IPS DF 4.7 (cell line): ENCODE measurements at regions not wholly inside any gene's neighbourhood (a gene's known extent, or its start where the extent isn't known, plus 50 kb on each side); places are given as distances from the start of the nearest gene placed in this dataset.
"Not testable (repeated sequence)": the region's sequence is repeated elsewhere in the genome, so short reads cannot be mapped to it uniquely, and the experiment has no call there.

Experiments used
- DNase-seq: peaks from one replicate; pipeline ENCODE4 v3.0.0-alpha.2; 2013; ENCODE audit warnings: low spot score; ENCODE audit errors: extremely low read depth

DNA sequence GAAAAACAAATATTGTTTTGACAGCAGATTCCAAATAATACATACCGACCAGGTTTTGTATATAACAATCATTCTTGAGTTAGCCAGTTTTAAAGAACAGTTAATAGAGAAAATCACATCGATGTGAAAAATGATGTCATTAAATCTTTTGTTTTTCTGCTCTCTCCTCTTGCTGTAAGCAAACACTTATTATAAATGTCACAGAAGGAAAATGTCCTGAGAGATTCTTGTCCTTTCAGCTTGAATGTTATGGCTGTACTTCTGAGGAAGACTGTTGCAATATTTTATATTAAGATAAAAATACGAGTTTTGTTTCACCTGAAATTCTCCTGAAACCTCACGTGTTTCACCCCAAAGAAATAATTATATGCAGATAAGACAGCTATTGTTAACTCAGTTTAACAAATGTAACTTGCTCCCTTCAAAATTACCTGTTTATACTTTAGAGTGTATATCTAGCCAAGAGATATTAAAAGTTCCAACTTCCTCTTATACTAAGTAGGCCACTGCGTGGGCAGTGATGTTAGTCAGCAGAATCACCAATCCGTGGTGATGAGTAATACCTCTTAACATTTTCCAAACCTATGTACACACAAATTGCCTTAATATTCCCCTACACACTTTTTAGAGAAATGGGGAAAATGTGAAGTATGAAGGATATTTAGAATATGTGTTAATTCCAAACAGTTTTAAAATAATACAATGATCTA, 1111.4 kb upstream of the CITED2 start:
- no peak for DNase-seq

DNA sequence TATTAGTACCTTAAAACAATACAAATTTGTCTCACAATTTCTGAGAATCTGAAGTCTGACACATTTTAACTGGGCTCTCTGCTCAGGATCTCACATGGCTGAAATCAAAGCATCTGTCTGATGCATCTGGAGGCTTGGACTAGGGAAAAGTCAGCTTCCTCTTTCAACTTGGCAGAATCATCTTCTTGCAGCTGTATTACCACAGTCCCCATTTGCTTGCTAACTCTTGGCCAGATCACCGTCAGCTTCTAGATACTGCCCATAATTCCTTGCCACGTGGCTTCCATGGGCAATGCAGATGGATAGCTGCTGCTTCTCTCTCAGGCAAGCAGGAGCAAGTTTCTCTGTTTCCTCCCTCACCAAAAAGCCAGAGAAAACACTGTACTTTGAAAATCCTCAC, 1106.4 kb upstream of the CITED2 start:
- DNase-seq: no peak

DNA sequence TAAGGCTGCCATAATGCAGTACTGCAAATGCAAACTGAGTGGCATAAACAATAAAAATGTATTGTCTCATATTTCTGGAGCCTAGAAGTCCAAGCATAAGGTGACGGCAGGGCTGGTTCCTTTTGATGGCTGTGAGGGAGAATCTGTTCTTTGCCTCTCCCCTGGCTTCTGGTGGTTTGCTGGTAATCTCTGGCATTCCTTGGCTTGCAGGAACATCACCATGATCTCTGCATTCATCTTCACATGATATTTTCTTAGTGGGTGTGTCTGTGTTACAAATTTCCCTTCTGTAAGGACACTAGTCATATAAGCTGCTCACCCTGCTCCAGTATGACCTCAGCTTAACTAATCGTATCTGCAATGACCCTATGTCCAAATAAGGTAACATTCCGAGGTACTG, 1104.2 kb upstream of the CITED2 start:
- DNase-seq: no peak

DNA sequence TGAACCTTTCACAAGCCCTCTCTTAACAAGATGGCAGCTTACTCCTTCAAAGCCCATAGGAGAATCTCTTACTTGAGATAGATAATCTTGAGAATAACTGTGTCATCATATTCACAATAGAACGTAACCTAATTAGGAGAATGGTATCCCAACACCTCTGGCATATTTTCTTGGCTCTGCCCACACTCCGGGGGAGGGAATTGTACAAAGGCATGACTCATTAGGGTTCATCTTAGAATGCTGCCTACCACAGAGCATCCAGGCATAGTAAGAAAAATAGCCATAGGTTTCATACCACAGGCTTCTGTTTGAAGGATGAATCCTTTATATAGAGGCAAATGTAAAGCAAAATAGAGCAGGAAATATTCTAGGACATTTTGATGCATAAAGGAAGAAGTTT, 1100.6 kb upstream of the CITED2 start:
- no peak for DNase-seq

DNA sequence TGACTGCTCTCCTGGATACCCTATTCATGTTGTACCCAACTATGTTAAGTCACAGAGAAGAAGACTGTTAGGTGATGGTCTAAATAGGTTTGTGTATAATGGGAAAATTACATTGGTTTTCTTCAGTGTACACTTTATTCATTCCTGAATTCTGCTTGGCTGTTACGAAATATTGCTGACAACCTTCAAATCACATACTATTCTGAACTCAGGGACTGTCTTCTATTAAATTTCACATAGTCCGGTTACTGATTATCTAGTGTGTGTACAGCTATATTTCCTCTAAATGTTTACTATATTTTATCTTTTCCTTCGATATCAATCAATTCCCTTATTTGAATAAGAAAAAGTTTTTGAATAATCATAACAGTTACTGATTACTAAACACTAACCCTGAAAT, 1090.3 kb upstream of the CITED2 start:
- no peak for DNase-seq

DNA sequence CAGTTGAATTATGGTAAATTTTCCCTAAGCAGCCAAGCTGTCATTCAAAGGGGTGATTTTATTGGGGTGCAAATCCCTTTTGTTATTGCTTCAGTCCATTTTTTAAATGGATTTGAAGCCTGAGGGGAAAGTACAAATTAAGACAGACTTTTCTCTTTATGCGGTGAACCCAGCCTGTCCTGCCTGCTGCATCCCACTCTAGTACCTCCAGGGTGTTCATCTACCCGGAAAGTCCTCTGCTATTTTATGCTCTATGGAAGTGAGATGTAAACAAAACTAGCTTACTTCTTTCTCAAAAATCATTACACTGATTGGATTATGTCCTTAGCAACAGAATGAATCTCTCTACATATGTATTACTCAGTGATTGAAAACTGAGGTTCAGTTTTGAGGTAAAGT, 1088.9 kb upstream of the CITED2 start:
- no peak for DNase-seq

DNA sequence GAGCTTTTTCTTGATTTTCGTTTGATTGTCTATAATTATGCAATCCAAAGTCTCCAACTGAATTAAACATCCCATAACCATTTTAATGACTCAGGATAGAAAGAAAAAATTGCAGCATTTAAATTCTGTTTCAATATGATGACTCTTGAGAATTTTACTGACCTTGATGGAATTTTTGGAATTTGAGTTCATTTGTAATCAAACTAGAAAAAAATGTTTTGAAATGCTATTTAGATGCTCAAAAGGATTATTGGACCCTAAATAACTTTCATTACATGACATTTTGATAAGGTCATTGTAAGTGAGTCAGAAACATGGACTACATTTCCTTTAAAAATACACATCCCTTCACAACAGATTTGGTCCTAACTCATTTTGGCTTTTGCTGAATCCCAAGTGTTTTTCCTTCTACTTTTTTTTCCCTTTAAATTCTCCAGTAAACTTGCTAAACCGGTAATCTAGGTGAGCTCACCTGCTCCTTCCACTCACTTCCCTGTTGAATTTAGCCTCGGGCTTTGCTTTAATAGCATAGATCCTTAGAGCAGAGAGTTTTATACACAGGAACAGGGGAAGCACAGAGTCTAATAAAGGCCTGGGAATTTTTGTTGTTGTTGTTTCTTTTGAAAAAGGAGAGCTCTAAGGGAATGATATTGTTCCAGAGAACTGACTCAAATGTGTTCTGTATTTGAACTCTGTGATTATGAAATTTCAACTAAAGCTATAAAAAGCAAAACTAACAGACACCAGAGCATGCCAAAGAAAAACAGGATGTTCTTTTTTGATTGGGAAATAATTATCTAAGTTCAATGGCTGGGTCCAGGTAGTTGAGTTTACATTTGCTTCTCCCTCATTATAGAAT, 1088.2 kb upstream of the CITED2 start:
- no peak for DNase-seq

DNA sequence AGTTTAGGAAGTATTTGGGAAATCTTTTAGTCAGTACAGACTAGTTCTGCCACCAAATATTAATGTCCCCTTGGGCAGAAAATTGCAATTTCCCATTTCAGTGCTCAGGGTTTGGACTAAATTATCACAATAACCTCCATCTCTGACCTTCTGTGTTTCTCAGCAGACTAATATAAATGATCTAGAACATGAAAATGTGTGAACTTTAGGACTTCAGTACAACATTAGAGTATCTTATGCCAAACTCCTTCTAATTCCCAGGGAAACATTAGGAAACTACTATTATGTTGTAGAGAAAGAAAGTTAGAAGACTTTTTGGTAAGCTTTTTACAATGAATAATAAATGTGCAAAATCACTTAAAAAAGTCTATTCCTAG, 1087.6 kb upstream of the CITED2 start:
- no peak for DNase-seq

DNA sequence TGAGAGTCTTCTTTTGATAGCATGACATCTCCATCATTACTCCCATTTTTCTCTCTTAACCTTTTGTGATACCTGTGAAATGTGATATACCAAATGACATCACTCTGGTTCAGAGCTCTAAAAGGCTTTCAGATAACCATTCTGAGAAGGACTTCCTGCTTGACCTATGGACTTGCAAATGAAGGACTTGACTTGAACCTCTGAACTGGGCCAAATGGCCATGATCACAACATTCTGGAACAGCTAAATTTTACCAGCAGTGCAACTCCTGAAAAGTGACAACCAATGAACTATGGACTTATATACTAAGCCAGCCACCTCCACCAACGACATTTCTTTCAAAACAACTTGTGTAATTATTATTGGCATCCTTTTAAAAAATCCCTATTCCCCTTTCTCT, 1085.8 kb upstream of the CITED2 start:
- DNase-seq: no peak

DNA sequence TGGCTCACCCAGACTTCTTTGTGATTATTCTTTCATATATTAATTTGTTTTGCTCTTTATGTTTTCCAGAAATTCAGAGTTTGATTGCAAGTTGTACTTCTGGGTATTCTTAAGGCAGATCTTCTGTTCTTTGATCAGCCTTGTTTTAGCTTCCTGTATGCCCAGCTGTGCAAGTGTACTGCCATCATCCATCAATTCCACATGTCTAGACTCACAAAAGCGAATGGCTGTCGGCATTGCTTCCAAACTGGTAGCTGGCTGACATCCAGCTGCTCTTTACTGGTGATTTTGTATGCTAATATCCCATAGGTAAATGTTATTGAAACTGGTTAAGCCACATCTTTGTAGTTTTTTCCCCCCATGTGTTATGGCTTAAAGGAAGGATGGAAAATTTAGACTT, 1084.8 kb upstream of the CITED2 start:
- DNase-seq: no peak

DNA sequence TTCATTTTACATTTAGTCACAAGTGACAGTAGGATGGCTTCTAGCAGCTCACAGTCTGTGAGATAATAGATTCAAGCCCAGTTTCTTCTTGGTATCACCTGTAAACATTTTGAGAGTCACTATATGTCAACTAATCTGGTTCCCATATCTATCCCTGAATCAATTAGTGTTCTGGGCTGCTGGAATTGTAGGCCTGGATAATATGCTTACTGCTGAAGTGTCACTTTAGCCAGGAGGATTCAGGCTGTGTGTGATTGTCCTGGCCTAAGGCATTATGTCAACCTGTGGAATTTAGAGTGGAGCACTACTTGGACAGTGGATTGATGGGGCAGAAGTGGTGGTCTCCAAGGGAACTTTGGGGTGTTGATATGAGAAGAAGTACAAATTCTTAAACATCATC, 1071.8 kb upstream of the CITED2 start:
- no peak for DNase-seq

DNA sequence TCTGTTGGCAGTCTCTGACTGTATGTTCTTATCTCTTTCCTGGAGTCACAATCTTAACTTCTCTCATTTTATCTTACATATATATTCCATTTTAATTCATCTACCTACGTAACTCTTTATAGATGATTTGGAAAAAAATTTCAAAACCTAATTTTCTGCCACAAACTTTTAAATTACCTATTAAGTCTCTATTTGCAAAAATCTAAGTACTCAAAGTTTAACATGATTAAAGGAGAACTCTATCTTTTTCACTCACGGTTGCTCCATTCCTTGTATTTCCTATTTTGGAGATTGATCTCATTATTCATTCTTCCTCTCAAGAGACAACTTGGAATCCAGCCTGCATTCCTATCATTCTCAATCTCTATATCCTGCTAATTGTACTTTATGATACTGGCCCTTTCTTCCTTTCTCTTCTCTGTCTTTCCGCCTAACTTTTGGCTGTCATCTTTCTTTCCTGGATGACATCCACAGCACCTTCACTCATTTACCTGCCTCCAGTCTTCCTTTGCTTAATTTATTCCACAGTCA, 1071.1 kb upstream of the CITED2 start:
- DNase-seq: no peak

DNA sequence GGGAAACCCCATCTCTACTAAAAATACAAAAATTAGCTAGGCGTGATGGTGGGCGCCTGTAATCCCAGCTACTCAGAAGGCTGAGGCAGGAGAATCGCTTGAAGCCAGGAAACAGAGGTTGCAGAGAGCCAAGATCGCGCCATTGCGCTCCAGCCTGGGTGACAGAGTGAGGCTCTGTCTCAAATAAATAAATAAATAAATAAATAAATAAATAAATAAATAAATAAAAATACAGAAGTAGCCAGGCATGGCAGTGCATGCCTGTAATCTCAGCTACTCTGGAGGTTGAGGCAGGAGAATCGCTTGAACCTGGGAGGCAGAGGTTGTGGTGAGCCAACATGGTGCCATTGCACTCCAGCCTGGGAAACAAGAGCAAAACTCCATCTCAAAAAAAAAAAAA, 1068.7 kb upstream of the CITED2 start:
- DNase-seq: not testable (repeated sequence)

DNA sequence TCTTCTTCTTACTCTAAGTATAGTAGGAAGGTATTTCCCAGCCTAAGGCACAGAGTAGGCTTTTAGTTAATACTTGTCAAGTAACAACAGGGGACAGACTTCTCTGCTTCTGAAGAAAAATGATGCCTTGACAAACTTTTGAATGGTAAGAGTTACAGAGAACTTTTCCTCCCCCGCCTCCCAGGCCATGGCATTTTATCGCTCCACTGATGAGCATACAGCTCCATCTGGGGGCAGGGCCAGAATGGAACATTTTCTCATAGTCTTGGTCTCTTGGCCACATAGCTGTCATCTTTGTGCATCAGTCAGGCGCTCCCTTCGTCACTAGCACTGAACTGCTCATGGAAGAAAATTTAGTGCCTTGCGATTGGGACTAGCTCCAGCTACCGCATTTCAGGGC, 1066.8 kb upstream of the CITED2 start:
- DNase-seq: peak; percentile 33

DNA sequence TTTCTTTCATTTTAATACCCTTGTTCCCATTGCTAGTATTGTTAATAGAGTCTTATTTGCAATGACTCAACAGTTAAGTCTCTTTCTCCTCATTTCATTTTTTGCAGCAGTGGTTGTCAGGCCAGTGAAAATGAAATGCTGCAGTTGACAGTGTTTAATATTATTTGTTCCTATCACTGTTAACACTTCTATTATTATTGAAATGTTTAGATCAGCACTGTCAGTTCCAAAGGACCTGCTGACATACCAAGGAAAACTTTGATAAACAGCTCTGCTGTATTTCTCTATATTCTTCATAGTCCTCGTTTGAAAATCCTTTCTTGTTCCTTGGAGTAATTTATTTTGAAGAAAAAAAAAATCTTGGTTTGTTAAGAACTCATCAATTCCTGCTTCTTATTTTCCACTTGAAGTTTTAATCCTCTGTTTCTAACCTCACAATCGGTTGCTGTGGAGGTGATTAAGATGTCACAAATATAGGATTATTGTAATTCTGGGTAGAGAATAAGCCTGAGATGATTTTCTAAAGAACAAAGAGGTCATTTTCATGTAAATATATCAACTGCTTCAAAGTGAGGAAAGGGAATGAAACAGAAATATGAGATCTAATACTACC, 1065.9 kb upstream of the CITED2 start:
- no peak for DNase-seq

DNA sequence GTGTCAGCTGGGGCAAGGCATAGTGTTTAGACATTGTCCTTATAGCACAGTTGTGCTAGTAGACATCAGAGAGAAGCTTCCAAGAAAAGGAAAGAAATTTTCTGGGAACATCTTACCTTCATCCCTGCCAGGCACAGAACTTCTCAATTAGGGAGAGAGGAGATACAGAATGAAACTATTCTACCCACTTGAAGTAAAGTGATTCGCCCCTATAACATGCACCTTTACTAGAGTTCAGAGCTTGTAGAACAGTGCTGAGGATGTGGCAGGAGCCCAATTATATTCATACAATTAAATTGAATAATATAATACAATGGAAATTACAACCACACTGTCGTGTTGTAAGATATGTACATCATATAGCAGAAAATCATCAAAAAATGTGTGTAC, 1063.9 kb upstream of the CITED2 start:
- no peak for DNase-seq

DNA sequence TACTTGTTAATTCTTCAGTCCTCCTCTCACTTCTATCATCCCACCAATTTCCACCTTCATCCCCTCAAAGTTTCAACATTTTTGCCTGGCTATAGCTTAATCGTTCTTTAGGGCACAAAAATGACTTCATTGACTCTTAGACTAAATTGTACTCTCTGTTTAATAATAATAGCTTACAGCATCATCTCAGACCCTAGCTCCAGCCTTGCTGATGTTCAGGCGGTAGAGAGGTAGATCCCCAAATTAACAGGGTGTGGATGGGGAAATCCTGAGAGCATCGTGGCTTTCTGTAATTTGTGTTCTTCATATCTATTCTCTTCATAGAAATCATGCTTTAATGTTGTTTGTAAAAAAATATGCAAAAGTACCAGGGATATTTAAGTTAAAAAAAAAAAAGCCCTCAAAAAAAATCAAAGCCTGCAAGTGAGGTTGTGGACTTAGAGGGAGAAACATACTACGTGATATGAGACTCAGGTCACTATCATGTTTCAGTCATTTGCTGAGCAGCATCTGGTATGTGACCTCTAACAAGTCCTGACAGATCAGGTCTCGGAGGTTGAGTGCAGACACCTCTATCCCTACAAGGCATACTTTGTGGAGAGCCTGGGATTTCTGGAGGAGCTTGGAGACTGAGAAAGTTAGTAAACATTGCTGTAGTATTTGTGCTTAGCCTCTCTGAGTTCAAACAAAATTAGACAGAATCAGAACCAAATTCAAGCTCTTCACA, 1063.3 kb upstream of the CITED2 start:
- no peak for DNase-seq

DNA sequence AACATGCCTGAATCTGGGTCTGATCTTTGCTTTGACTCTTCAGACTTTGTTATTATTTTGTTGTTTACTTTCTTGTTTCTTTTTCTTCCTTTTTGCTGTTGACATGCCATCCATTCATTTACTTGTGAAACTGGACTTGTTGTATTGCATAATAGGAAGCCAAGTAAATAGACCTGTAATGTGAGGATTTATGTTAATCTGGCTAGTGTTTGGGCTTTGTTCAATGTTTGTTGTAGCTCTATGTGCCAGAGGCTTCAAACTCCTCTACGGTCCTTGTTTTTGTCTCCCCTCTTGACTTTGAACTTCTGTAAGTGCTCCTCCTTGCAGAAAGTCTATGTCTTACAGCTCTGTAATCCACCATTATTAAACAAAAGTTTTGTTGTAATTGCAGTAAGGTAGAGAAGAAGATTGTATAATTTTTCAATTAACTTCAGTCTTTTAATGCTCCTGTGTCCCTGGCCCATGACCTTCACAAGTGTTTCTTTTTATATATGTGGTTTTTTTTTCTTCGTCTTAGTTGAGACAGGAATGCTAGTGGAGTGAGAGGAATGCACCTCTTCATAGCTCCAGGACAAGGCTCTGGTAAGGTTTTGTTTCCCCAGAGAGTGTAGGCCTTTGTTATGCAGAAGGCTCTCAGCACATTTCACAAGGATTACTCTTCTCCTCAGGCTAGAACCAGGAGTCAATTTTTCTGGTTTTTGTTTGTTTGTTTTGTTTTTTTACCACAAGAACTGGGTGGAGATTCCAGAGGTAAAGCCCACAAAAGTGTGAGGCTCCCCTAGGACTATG, 1061.8 kb upstream of the CITED2 start:
- DNase-seq: peak; percentile 69

DNA sequence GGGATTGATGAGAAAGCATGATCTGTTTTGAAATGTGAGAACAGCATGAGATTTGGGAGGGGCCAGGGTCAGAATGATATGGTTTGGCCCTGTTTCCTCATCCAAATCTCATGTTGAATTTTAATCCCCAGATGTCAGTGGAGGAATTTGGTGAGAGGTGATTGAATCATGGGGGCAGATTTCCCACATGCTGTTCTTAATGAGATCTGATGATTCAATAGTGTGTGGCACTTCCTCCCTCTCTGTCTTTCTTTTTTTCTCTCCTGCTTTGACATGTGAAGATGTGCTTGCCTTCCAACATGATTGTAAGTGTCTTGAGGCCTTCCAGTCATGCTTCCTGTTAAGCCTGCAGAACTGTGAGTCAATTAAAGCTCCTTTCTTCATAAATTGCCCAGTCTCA, 1060.3 kb upstream of the CITED2 start:
- DNase-seq: no peak

DNA sequence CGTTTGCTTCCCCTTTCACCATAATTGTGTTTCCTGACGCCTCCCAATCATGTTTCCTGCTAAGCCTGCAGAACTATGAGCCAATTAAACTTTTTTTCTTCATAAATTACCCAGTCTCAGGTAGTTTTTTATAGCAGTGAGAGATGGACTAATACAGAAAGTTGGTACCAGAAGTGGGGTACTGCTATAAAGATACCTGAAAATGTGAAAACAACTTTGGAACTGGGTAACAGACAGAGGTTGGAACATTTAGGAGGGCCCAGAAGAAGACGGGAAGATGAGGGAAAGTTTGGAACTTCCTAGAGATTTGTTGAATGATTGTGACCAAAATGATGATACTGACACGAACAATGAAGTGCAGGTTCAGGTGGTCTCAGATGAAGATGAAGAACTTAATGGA, 1058.6 kb upstream of the CITED2 start:
- no peak for DNase-seq

DNA sequence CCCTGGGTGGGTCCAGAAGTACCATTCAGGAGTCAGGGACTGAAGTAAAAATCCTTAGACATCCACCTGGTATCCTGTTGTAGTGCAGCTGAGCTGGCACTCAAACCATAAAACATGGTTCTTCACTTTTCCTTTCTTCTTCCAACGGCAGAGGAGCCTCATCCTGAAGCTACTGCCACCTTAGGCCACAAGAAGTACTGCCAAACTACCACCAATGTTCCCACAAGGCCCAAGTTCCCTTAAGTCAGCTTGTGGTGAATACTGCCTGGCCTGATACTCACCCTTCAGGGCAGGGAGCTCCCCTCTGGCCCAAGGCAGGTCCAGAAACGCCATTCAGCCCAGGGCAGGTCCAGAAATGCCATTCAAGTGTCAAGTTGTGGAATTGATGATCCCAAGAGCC, 1053.4 kb upstream of the CITED2 start:
- no peak for DNase-seq
